H9 (cell line): ENCODE measurements at regions not wholly inside any gene's neighbourhood (a gene's known extent, or its start where the extent isn't known, plus 50 kb on each side); places are given as distances from the start of the nearest gene placed in this dataset.

Experiments used
- DNase-seq: peaks from one replicate; pipeline ENCODE4 v3.0.0-alpha.2; 2017
- H2AFZ ChIP-seq: one replicate; pipeline ENCODE4 v1.6.1; 2013; ENCODE audit warnings: mild to moderate bottlenecking, low read length, control low read depth, moderate library complexity
- H2AK5ac ChIP-seq: 2 replicates; pipeline ENCODE4 v1.6.1; 2013; ENCODE audit warnings: low read length, control low read depth, mixed read lengths; ENCODE audit not compliant: insufficient read length
- H2BK120ac ChIP-seq: one replicate; pipeline ENCODE4 v1.6.1; 2013; ENCODE audit warnings: low read depth, mild to moderate bottlenecking, low read length, control low read depth, inconsistent platforms; ENCODE audit not compliant: poor library complexity, severe bottlenecking
- H2BK12ac ChIP-seq: 2 replicates; pipeline ENCODE4 v1.6.1; 2013; ENCODE audit warnings: low read length, control low read depth, mixed read lengths, low read depth; ENCODE audit not compliant: insufficient read length
- H2BK15ac ChIP-seq: 2 replicates; pipeline ENCODE4 v1.6.1; 2013; ENCODE audit warnings: low read depth, low read length, control low read depth
- H2BK20ac ChIP-seq: one replicate; pipeline ENCODE4 v1.6.1; 2013; ENCODE audit warnings: low read depth, mild to moderate bottlenecking, low read length, control low read depth, inconsistent platforms; ENCODE audit not compliant: poor library complexity, severe bottlenecking
- H2BK5ac ChIP-seq: 2 replicates; pipeline ENCODE4 v1.6.1; 2013; ENCODE audit warnings: low read length, control low read depth, mixed read lengths; ENCODE audit not compliant: insufficient read length
- H3K14ac ChIP-seq: 2 replicates; pipeline ENCODE4 v1.6.1; 2013; ENCODE audit warnings: low read length, control low read depth; ENCODE audit not compliant: insufficient read depth
- H3K18ac ChIP-seq: 2 replicates; pipeline ENCODE4 v1.6.1; 2013; ENCODE audit warnings: low read depth, mild to moderate bottlenecking, mixed read lengths, low read length, control low read depth; ENCODE audit not compliant: insufficient read length
- H3K23ac ChIP-seq: 2 replicates; pipeline ENCODE4 v1.6.1; 2013; ENCODE audit warnings: low read length, control low read depth, mixed read lengths, low read depth; ENCODE audit not compliant: insufficient read length
- H3K23me2 ChIP-seq: 2 replicates; pipeline ENCODE4 v1.6.1; 2013; ENCODE audit warnings: low read depth, mild to moderate bottlenecking, mixed read lengths, low read length, control low read depth; ENCODE audit not compliant: insufficient read length, poor library complexity, severe bottlenecking
- H3K27ac ChIP-seq: 2 replicates; pipeline ENCODE4 v1.5.1; 2013; ENCODE audit warnings: low read length, control low read depth, mixed read lengths, low read depth; ENCODE audit not compliant: insufficient read length
- H3K27me3 ChIP-seq: 2 replicates; pipeline ENCODE4 v1.6.1; 2013; ENCODE audit warnings: low read length, control low read depth, inconsistent platforms; ENCODE audit not compliant: insufficient read depth
- H3K4ac ChIP-seq: 2 replicates; pipeline ENCODE4 v1.6.1; 2013; ENCODE audit warnings: low read depth, mild to moderate bottlenecking, control low read depth, inconsistent platforms, low read length, moderate library complexity
- H3K4me1 ChIP-seq: 2 replicates; pipeline ENCODE4 v1.6.1; 2013; ENCODE audit warnings: low read length, control low read depth, inconsistent platforms; ENCODE audit not compliant: insufficient read depth
- H3K4me2 ChIP-seq: 2 replicates; pipeline ENCODE4 v1.6.1; 2013; ENCODE audit warnings: low read length, control low read depth, mixed read lengths; ENCODE audit not compliant: insufficient read length, insufficient read depth
- H3K56ac ChIP-seq: 2 replicates; pipeline ENCODE4 v1.6.1; 2013; ENCODE audit warnings: low read depth, mild to moderate bottlenecking, mixed read lengths, low read length, control low read depth; ENCODE audit not compliant: insufficient read length
- H3K79me1 ChIP-seq: 2 replicates; pipeline ENCODE4 v1.6.1; 2013; ENCODE audit warnings: low read depth, mild to moderate bottlenecking, moderate library complexity, low read length, control low read depth, inconsistent platforms; ENCODE audit not compliant: insufficient read depth, poor library complexity, severe bottlenecking
- H3K79me2 ChIP-seq: 2 replicates; pipeline ENCODE4 v1.6.1; 2013; ENCODE audit warnings: low read length, control low read depth, inconsistent platforms; ENCODE audit not compliant: insufficient read depth
- H3K9ac ChIP-seq: 2 replicates; pipeline ENCODE4 v1.6.1; 2013; ENCODE audit warnings: low read length, control low read depth, mixed read lengths; ENCODE audit not compliant: insufficient read length; ENCODE audit errors: extremely low read depth
- H3K9me3 ChIP-seq: one replicate; pipeline ENCODE4 v1.6.1; 2013; ENCODE audit warnings: low read depth, low read length, inconsistent platforms; ENCODE audit not compliant: control insufficient read depth
- H3T11ph ChIP-seq: one replicate; pipeline ENCODE4 v1.6.1; 2013; ENCODE audit warnings: mild to moderate bottlenecking, low read length, control low read depth, inconsistent platforms
- H4K20me1 ChIP-seq: one replicate; pipeline ENCODE4 v1.6.1; 2013; ENCODE audit not compliant: control insufficient read depth, insufficient read length, insufficient read depth
- H4K5ac ChIP-seq: 2 replicates; pipeline ENCODE4 v1.6.1; 2013; ENCODE audit warnings: low read depth, mild to moderate bottlenecking, mixed read lengths, low read length, control low read depth; ENCODE audit not compliant: insufficient read length
- H4K8ac ChIP-seq: replicated peaks from 2 replicates; pipeline ENCODE4 v1.6.1; 2013; ENCODE audit warnings: low read length, control low read depth, mixed read lengths, low read depth; ENCODE audit not compliant: insufficient read length
- H4K91ac ChIP-seq: 2 replicates; pipeline ENCODE4 v1.6.1; 2013; ENCODE audit warnings: low read depth, mild to moderate bottlenecking, moderate library complexity, mixed read lengths, low read length, control low read depth; ENCODE audit not compliant: insufficient read length
- H3K27ac Mint-ChIP-seq, 3 experiments: 2 replicates in 2 of 3; 3 replicates in 1 of 3; pipeline ENCODE4 v1.8.0; 2020 to 2021; ENCODE audit warnings: mixed read lengths in 3 of 3, mild to moderate bottlenecking in 1 of 3, moderate library complexity in 1 of 3
- H3K27me3 Mint-ChIP-seq: 2 replicates; pipeline ENCODE4 v1.8.0; 2021; ENCODE audit warnings: low read depth, mild to moderate bottlenecking, moderate library complexity, mixed read lengths
- H3K36me3 Mint-ChIP-seq, 3 experiments: 2 replicates in 2 of 3; 3 replicates in 1 of 3; pipeline ENCODE4 v1.8.0; 2020 to 2021; ENCODE audit warnings: low read depth in 3 of 3, mixed read lengths in 3 of 3; ENCODE audit not compliant: insufficient read depth in 1 of 3
- H3K4me1 Mint-ChIP-seq, 2 experiments: 2 replicates each; pipeline ENCODE4 v1.8.0; 2020; ENCODE audit warnings: mixed read lengths in 2 of 2
- H3K4me3 Mint-ChIP-seq, 2 experiments: 2 replicates in 1 of 2; 3 replicates in 1 of 2; pipeline ENCODE4 v1.8.0; 2020 to 2021; ENCODE audit warnings: mild to moderate bottlenecking in 2 of 2, mixed read lengths in 2 of 2, moderate library complexity in 1 of 2
- H3K9me3 Mint-ChIP-seq, 2 experiments: 2 replicates in 1 of 2; 3 replicates in 1 of 2; pipeline ENCODE4 v1.8.0; 2020; ENCODE audit warnings: mild to moderate bottlenecking in 2 of 2, mixed read lengths in 2 of 2, moderate library complexity in 1 of 2
- WGBS: extraction: QIAGEN DNeasy Blood & Tissue Kit; methylation state at CpG from one replicate; pipeline ENCODE4 v1.1.7; 2013; ENCODE audit warnings: missing lambda C conversion rate, low lambda C conversion rate, mixed read lengths; ENCODE audit not compliant: insufficient read length; ENCODE audit errors: extremely low coverage; 5-methylcytosine and 5-hydroxymethylcytosine counted together
- TF ChIP-seq, protein P1 (sequence below): fragments of 200-600 bp; sonication (generic); conservative IDR thresholded peaks from 3 replicates; pipeline ENCODE4 v1.8.0; 2021; ENCODE audit warnings: antibody characterized with exemption, mild to moderate bottlenecking

DNA sequence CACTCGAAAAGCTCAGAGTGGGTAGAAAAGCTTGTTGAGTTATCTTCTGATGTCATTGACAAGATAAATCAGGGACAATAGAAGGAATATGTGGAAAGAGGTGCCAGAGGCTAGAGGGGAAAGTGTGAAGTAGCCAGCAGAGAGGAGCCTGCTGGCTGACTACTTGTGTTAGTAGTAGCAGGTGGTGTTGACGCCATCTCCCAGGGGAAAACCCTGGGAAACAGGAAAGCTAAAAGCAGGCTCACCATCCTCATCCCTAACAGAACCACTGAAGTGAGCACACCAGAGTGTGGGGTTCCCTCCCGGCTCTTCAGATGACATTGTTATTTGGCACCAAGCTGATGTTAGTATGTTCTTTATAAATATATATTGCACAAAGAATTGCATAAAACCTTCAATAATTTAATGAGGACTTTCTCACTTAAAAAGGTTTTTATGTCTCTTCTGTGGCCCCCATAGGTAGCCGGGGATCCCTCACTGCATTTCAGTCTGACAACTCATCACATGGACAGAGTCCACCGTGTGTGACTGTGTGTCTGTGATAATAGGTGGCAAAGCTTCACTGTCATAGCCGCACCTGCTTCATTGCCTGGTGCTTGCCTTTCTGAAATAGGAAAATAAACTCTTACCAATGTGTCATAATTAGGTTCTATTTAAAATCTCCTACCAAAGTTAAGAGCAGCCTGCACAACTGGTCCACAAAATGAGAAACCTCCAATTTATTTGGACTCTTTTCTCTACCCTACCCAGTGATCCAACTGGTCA is 63.2 kb upstream of the TOP3B start:
- no CpG with 5 or more reads among the region's 6 CpGs for WGBS

More for the DNA sequence above, 63.2 kb upstream of the TOP3B start:
- H3K9me3 ChIP-seq: no peaks in the 10 kb centered on the region
- H3K4ac ChIP-seq: no peak overlapping the region
- H2BK15ac ChIP-seq: no peak overlapping the region
- no peak overlapping the region for H3K14ac ChIP-seq
- H3K79me2 ChIP-seq: no peaks in the 10 kb centered on the region
- no peak overlapping the region for H2AFZ ChIP-seq
- no peaks in the 10 kb centered on the region for H4K20me1 ChIP-seq
- no peak overlapping the region for H2BK5ac ChIP-seq
- no peak overlapping the region for H3K23ac ChIP-seq
- no peak overlapping the region for H4K8ac ChIP-seq
- H3T11ph ChIP-seq: no peak overlapping the region
- H4K91ac ChIP-seq: no peak overlapping the region
- H3K56ac ChIP-seq: no peak overlapping the region
- H3K9ac ChIP-seq: no peak overlapping the region
- H3K23me2 ChIP-seq: no peaks in the 10 kb centered on the region
- H2BK12ac ChIP-seq: no peak overlapping the region
- no peaks in the 10 kb centered on the region for H3K36me3 Mint-ChIP-seq
- H2BK120ac ChIP-seq: no peak overlapping the region
- H2AK5ac ChIP-seq: no peak overlapping the region
- peaks cover 76% of the 10 kb centered on the region for H3K27me3 Mint-ChIP-seq
- no peak for DNase-seq
- H3K27ac ChIP-seq: no peak overlapping the region
- TF ChIP-seq, protein P1, sequence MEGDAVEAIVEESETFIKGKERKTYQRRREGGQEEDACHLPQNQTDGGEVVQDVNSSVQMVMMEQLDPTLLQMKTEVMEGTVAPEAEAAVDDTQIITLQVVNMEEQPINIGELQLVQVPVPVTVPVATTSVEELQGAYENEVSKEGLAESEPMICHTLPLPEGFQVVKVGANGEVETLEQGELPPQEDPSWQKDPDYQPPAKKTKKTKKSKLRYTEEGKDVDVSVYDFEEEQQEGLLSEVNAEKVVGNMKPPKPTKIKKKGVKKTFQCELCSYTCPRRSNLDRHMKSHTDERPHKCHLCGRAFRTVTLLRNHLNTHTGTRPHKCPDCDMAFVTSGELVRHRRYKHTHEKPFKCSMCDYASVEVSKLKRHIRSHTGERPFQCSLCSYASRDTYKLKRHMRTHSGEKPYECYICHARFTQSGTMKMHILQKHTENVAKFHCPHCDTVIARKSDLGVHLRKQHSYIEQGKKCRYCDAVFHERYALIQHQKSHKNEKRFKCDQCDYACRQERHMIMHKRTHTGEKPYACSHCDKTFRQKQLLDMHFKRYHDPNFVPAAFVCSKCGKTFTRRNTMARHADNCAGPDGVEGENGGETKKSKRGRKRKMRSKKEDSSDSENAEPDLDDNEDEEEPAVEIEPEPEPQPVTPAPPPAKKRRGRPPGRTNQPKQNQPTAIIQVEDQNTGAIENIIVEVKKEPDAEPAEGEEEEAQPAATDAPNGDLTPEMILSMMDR: no peak
- no peaks in the 10 kb centered on the region for H3K9me3 Mint-ChIP-seq
- no peaks in the 10 kb centered on the region for H3K79me1 ChIP-seq
- H4K5ac ChIP-seq: no peak overlapping the region
- no peak overlapping the region for H3K27ac Mint-ChIP-seq
- no peak overlapping the region for H3K18ac ChIP-seq
- H3K4me1 Mint-ChIP-seq: no peaks in the 10 kb centered on the region
- H3K27me3 ChIP-seq: peaks cover 46% of the 10 kb centered on the region; the same call in 1 of the 2 replicates
- no peaks in the 10 kb centered on the region for H3K4me1 ChIP-seq
- H3K4me3 Mint-ChIP-seq: no peak overlapping the region
- no peak overlapping the region for H3K4me2 ChIP-seq
- H2BK20ac ChIP-seq: no peak overlapping the region
